ENCODE measurements at regions not wholly inside any gene's neighbourhood (a gene's known extent, or its start where the extent isn't known, plus 50 kb on each side); places are given as distances from the start of the nearest gene placed in this dataset.
"Not testable (repeated sequence)": the region's sequence is repeated elsewhere in the genome, so short reads cannot be mapped to it uniquely, and the experiment has no call there.

GRCh38 chr11:3444420-3444744 lies 65.4 kb upstream of the ZNF195 start:
- not testable (repeated sequence) for DNase-seq (ENCODE audit: low read depth)

- not testable (repeated sequence) for DNase-seq (ENCODE audit: low read depth)
These were observed 64.9 kb upstream of the ZNF195 start for GRCh38 chr11:3443700-3444419.

GRCh38 chr11:3437441-3437840 lies 58.5 kb upstream of the ZNF195 start:
- DNase-seq (ENCODE audit: low read depth), result not testable (repeated sequence)

- DNase-seq (ENCODE audit: low read depth), result no peak
These were observed 56.0 kb upstream of the ZNF195 start for GRCh38 chr11:3434976-3435375.

GRCh38 chr11:3429191-3429590 lies 50.2 kb upstream of the ZNF195 start:
- DNase-seq (ENCODE audit: low read depth), result not testable (repeated sequence)
